Liver (tissue), 3 donors: ENCODE measurements at regions not wholly inside any gene's neighbourhood (a gene's known extent, or its start where the extent isn't known, plus 50 kb on each side); places are given as distances from the start of the nearest gene placed in this dataset.

ENCODE experiments used
- ATF3 ChIP-seq: IDR thresholded peaks from 2 replicates; pipeline ENCODE4 v1.6.1; 2016; ENCODE audit warnings: antibody characterized with exemption
- CTCF ChIP-seq: fragments of 150-350 bp; IDR thresholded peaks from 2 replicates; pipeline ENCODE4 v1.5.1; 2017; ENCODE audit warnings: improper control_type of control experiment, low read depth, low read length; ENCODE audit not compliant: missing input control
- EGR1 ChIP-seq, 2 donors: IDR thresholded peaks; 2 replicates each; pipeline ENCODE4 v1.6.1; 2016 to 2018; ENCODE audit warnings: antibody characterized with exemption in 2 of 2, low read depth in 2 of 2
- FOXA1 ChIP-seq: IDR thresholded peaks from 2 replicates; pipeline ENCODE4 v1.6.1; 2016; ENCODE audit warnings: antibody characterized with exemption
- GABPA ChIP-seq, 2 donors: IDR thresholded peaks in 1 of 2; conservative IDR thresholded peaks in 1 of 2; 2 replicates each; pipeline ENCODE4 v1.6.1; 2016; ENCODE audit warnings: antibody characterized with exemption in 2 of 2, mild to moderate bottlenecking in 1 of 2, moderate library complexity in 1 of 2
- JUND ChIP-seq, 2 donors: IDR thresholded peaks; 2 replicates each; pipeline ENCODE4 v1.6.1; 2016; ENCODE audit warnings: antibody characterized with exemption in 2 of 2
- MAX ChIP-seq: IDR thresholded peaks from 2 replicates; pipeline ENCODE4 v1.6.1; 2016; ENCODE audit warnings: antibody characterized with exemption
- RAD21 ChIP-seq, 2 donors: IDR thresholded peaks; 2 replicates each; pipeline ENCODE4 v1.6.1; 2016; ENCODE audit warnings: antibody characterized with exemption in 2 of 2, mild to moderate bottlenecking in 2 of 2
- REST ChIP-seq: IDR thresholded peaks from 2 replicates; pipeline ENCODE4 v1.6.1; 2016; ENCODE audit warnings: antibody characterized with exemption, mild to moderate bottlenecking
- RXRA ChIP-seq, 2 donors: IDR thresholded peaks; 2 replicates each; pipeline ENCODE4 v1.6.1; 2017 to 2018; ENCODE audit warnings: antibody characterized with exemption in 2 of 2, mild to moderate bottlenecking in 1 of 2
- SP1 ChIP-seq: IDR thresholded peaks from 2 replicates; pipeline ENCODE4 v1.6.1; 2018; ENCODE audit warnings: antibody characterized with exemption, mild to moderate bottlenecking
- TAF1 ChIP-seq: conservative IDR thresholded peaks from 2 replicates; pipeline ENCODE4 v1.6.1; 2016; ENCODE audit warnings: antibody characterized with exemption, mild to moderate bottlenecking
- YY1 ChIP-seq: IDR thresholded peaks from 2 replicates; pipeline ENCODE4 v1.6.1; 2016; ENCODE audit warnings: antibody characterized with exemption, mild to moderate bottlenecking
- ZBTB33 ChIP-seq: IDR thresholded peaks from 2 replicates; pipeline ENCODE4 v1.6.1; 2016; ENCODE audit warnings: antibody characterized with exemption
- donor health status: healthy.
- donor health status: healthy.

- TF ChIP-seq CTCF = no peak
- no peak for TF ChIP-seq RAD21 (IDR thresholded peaks at IDR 0.05)
- TF ChIP-seq ZBTB33 = no peak
- TF ChIP-seq YY1 = no peak
- no peak for TF ChIP-seq RXRA (IDR thresholded peaks at IDR 0.05)
- no peak for TF ChIP-seq REST
- no peak for TF ChIP-seq GABPA (IDR thresholded peaks at IDR 0.05 in 1 of 2, conservative IDR thresholded peaks at IDR 0.05 in 1 of 2)
- TF ChIP-seq EGR1 (IDR thresholded peaks at IDR 0.05; ENCODE audit: low read depth in 2 of 2) = no peak
- no peak for TF ChIP-seq SP1
- TF ChIP-seq JUND (IDR thresholded peaks at IDR 0.05) = no peak
- TF ChIP-seq ATF3 = no peak
- TF ChIP-seq MAX = no peak
- no peak for TF ChIP-seq FOXA1
- no peak for TF ChIP-seq TAF1
Observed at GRCh38 chr6:159493898-159494585, 199.0 kb downstream of the SOD2 start.
